ENCODE measurements at regions not wholly inside any gene's neighbourhood (a gene's known extent, or its start where the extent isn't known, plus 50 kb on each side); places are given as distances from the start of the nearest gene placed in this dataset.

DNA sequence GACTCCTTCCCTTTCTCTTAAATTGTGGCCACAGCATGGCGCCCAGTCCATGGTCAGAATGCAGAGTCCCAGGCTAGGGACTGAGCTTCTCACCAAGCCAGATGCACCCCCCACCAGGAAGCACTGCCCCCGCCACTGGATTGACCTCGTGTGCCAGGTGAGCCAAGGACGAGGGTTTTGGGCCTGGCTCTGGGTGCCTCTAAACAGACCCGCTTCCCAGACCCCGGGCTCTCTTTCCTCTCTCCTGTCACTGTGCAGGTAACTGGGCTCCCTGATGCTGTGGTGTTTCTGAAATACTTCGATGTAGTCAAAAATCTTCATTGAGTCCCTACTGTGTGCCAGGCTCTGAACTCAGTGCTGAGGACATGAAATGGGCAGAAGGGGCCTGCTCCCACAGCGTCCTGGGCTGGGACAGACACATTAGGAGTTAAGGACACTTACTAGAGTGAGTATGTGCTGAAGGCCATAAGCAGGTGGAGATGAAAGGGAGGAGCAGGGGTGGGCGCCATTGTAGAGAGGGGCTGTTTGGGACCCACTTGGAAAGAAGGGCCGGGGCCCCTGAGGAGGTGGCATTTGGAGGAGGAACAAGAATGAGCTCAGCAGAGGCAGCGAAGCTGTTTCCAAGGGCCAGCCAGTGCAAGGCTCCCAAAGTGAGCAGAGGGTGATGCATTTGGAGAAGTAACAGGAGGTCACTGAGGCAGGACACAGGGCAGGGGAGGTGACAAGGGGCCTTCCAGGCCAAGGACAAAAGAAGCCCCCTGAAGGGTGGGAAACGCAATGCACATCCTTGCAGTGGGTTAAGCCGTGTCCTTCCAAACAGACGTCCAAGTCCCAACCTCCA lies 217.1 kb downstream of the ANKRD60 start:
- H3K4me3 ChIP-seq (ENCODE audit: low read depth, low read length), result no peak overlapping the region
- no peak for DNase-seq (ENCODE audit: low read depth)
- no peak for TF ChIP-seq POLR2A (IDR thresholded peaks at IDR 0.05; ENCODE audit: extremely low read depth, insufficient read length)
- TF ChIP-seq, protein P1, sequence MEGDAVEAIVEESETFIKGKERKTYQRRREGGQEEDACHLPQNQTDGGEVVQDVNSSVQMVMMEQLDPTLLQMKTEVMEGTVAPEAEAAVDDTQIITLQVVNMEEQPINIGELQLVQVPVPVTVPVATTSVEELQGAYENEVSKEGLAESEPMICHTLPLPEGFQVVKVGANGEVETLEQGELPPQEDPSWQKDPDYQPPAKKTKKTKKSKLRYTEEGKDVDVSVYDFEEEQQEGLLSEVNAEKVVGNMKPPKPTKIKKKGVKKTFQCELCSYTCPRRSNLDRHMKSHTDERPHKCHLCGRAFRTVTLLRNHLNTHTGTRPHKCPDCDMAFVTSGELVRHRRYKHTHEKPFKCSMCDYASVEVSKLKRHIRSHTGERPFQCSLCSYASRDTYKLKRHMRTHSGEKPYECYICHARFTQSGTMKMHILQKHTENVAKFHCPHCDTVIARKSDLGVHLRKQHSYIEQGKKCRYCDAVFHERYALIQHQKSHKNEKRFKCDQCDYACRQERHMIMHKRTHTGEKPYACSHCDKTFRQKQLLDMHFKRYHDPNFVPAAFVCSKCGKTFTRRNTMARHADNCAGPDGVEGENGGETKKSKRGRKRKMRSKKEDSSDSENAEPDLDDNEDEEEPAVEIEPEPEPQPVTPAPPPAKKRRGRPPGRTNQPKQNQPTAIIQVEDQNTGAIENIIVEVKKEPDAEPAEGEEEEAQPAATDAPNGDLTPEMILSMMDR (IDR thresholded peaks at IDR 0.05; ENCODE audit: low read depth, low read length), result no peak
- TF ChIP-seq, protein P2, sequence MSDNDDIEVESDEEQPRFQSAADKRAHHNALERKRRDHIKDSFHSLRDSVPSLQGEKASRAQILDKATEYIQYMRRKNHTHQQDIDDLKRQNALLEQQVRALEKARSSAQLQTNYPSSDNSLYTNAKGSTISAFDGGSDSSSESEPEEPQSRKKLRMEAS (IDR thresholded peaks at IDR 0.05; ENCODE audit: low read depth, low read length), result no peak
- TF ChIP-seq MYC (IDR thresholded peaks at IDR 0.05; ENCODE audit: low read depth, low read length), result no peak

DNA sequence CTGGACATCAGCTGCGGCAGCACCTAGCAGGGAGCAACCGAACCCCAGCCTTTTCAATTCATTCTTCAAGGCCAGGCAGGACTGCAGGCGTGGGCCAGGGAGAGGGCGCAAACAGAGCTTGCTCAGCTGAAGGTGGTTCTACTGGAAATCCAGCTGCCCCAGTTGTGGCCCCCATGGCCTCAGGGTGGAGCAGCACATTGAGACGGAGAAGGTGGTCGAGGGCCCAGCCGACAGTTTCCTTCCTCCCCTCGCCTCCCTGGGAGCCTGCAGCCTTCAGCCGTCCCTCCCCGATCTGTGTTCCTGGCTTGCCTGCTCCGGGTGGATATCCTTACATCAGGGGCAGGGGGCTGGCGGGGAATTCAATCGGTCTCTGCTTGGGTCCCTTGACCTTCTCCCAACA lies 217.8 kb downstream of the ANKRD60 start:
- TF ChIP-seq, protein P2 (IDR thresholded peaks at IDR 0.05; ENCODE audit: low read depth, low read length), result no peak
- TF ChIP-seq, protein P1 (IDR thresholded peaks at IDR 0.05; ENCODE audit: low read depth, low read length), result no peak
- TF ChIP-seq POLR2A (IDR thresholded peaks at IDR 0.05; ENCODE audit: extremely low read depth, insufficient read length) (no peak), MYC (IDR thresholded peaks at IDR 0.05; ENCODE audit: low read depth, low read length) (no peak)
- no peak for DNase-seq (ENCODE audit: low read depth)
- H3K4me3 ChIP-seq (ENCODE audit: low read depth, low read length), result no peak overlapping the region

DNA sequence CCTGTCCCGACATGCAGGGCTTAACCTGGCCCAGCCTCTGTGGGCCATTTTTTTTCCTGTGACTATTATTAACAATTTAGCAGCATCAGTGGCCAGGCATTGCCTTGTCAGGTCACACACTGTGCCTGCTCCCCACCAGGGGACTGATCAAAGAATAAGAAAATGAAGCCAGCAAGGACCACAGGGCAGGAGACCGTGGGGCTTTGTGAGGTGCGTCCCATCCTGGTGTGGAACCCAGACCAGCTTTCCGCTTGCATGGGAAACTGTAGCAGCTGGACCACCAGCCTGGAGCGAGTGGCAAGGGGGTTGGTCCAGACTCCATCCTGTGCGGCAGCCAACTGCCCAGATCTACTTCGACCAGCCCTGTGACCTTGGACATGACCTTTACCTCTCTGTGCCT lies 218.3 kb downstream of the ANKRD60 start:
- TF ChIP-seq, protein P1 (IDR thresholded peaks at IDR 0.05; ENCODE audit: low read depth, low read length), result no peak
- TF ChIP-seq MYC (IDR thresholded peaks at IDR 0.05; ENCODE audit: low read depth, low read length) (no peak), POLR2A (IDR thresholded peaks at IDR 0.05; ENCODE audit: extremely low read depth, insufficient read length) (no peak)

DNA sequence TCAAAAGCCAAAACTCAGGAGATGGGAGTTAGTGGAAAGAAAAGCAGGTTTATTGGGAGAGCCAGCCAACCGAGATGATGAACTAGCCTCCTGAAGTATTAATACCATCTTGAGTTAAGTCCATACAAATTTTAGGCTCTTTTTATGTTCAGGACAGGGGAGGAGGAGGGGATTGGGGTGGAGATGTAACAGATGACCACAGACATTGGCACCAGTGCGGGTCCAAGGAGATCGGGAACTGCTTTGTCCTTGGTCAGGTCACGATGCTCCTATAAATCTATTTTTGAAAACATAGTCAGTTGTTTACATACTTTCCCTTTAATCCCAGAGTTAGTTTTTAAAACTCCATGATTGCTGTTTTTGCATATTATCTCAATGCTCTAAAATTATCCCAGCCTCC lies 219.6 kb downstream of the ANKRD60 start:
- no peak for DNase-seq (ENCODE audit: low read depth)
- TF ChIP-seq MYC (IDR thresholded peaks at IDR 0.05; ENCODE audit: low read depth, low read length) (no peak), POLR2A (IDR thresholded peaks at IDR 0.05; ENCODE audit: extremely low read depth, insufficient read length) (no peak)
- TF ChIP-seq, protein P2 (IDR thresholded peaks at IDR 0.05; ENCODE audit: low read depth, low read length), result no peak
- TF ChIP-seq, protein P1 (IDR thresholded peaks at IDR 0.05; ENCODE audit: low read depth, low read length), result no peak
- no peak overlapping the region for H3K4me3 ChIP-seq (ENCODE audit: low read depth, low read length)

More for the DNA sequence above, 218.3 kb downstream of the ANKRD60 start:
- no peak for DNase-seq (ENCODE audit: low read depth)
- H3K4me3 ChIP-seq (ENCODE audit: low read depth, low read length), result no peak overlapping the region

DNA sequence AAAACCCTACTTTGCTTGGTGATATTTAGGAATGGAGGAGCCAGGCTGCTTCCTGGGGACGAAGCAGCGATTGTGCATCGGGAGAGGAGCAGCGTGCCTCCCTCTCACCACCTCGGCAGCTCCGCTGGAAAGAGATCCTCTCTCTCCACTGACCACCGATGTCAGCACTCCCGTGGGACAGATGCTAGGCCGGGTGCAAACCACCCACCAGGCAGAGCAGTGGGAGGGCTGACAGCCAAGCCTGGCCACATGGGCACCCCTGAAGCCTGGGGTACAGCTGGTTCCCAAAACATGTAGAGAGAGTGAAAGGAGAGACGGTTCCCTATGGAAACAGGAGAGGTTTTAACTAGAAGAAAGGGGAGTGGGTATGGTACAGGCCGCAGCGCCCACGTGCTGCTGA lies 220.0 kb downstream of the ANKRD60 start:
- no peak for DNase-seq (ENCODE audit: low read depth)
- H3K4me3 ChIP-seq (ENCODE audit: low read depth, low read length), result no peak overlapping the region
- TF ChIP-seq POLR2A (IDR thresholded peaks at IDR 0.05; ENCODE audit: extremely low read depth, insufficient read length) (no peak), MYC (IDR thresholded peaks at IDR 0.05; ENCODE audit: low read depth, low read length) (no peak)
- TF ChIP-seq, protein P1 (IDR thresholded peaks at IDR 0.05; ENCODE audit: low read depth, low read length), result no peak
- TF ChIP-seq, protein P2 (IDR thresholded peaks at IDR 0.05; ENCODE audit: low read depth, low read length), result no peak

Data from NB4 (cell line).